SIG-M5 treated with dmso at 0.1 percent for 504 hours (cell line): ENCODE measurements at regions not wholly inside any gene's neighbourhood (a gene's known extent, or its start where the extent isn't known, plus 50 kb on each side); places are given as distances from the start of the nearest gene placed in this dataset.

Experiments used
- DNase-seq: peaks from one replicate; lab custom pipeline; 2025; ENCODE audit not compliant: unreplicated experiment; lab: John Stamatoyannopoulos, UW

DNA sequence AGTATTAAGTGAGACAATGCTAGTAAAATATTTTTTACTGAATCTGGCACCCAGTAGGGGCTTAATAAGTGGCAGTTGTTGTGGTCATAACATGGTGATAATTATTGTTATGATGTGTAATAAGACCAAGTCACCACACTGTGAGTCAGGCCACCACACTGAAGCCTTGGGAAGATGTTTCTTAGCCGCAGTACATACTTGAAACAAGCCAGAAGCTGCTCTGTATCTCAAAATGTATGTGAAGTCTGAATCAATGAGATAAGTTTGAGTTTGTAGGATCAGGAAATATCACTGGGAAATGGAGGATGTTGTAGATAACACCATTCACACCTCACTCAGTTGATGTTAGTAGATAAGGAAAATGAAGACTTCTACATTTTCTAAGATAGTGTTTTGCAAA is 51.3 kb upstream of the PTPN3 start:
- DNase-seq, result no peak

DNA sequence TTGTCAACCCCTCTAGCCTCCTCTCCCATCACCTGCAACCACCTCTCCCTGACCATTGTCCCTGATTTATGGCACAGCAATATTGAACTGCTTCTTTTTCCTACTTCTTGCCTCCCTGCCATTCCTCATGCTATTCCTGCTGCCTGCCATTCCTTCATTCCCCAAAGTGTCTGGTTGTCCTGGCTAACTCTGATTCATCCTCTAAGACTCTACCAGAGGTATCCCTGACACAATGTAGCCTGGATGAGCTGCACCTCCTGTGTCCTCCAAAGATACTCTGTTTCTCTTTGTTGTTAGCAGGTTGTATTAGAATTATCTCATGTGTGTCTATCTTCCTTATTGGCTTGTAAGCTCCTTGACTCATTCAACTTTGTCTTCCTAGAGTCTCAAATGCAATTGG is 53.5 kb upstream of the PTPN3 start:
- DNase-seq, result no peak

DNA sequence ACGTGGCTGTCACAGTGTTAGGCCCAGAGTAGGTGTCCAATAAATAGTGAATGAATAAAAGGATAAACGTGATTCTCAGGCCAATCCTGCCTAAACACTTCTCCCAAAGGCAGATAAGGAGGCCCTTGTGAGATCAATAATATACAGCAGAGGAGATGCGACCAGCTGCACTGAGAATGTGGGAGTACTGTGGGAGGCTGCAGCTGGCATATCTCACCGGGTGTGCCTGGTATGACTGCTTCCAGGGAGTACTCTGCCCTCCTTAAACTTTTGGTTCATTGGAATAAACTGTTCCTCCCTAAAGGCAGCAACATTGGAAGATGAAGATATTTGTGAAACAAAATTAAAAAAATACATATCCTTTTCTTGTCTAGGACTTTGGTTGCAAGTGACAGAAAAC is 57.1 kb upstream of the PTPN3 start:
- no peak for DNase-seq

DNA sequence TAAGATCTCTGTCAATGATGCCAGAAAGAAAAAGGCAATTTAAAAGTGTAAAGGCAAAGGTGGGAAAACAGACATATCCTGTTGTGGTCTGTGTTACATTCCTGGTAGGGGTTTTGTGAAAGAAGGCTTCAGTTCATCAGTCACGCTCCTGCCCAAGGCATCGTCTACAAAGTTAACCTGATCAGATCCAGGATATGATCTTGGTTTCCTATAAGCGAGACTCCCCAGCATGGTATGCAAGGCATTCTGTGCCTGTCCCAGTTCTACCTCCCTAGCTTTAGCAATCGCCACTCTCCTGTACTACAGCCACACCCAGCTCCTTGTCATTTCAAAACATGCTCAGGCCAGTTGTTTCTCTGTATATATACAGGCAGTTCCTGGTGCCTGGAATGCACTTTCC is 58.0 kb upstream of the PTPN3 start:
- peak; percentile 56 for DNase-seq

DNA sequence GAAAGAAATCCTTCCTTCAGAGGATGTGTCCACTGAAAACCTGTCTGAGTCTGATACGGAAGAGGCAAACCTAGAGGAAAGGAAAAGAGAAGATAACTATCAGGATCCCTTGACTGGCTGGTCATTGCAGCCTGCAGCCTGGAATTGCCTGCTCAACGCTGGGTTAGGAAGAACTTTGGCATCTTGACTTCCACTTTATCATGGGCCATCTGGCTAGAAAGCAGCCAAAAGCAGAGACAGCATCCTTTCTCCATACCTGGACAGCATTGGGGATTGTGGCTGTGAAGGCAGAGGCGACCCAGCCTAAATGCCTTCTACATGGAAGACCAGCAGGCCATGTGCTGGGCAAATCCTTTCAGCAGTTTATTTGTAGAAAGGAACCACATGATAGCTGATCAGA is 58.7 kb upstream of the PTPN3 start:
- DNase-seq, result no peak

DNA sequence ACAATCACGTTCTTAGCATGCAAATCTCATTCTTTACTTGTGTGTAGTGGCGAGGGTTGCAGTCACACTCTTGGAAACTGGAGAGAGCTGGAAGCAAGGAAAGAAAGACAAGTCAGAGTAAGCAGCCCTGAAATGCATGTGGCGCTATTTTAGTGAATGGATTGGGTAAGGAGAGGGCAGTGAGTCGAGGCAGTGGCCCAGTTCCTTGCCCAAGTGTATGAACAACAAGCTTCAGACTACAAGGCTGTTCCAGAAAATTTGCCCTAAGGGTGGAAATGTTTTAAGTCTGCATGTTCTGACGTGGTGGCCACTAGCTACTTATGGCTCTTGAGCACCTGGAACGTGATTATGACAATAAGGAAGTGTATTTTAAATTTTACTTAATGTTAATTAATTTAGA is 59.4 kb upstream of the PTPN3 start:
- no peak for DNase-seq

DNA sequence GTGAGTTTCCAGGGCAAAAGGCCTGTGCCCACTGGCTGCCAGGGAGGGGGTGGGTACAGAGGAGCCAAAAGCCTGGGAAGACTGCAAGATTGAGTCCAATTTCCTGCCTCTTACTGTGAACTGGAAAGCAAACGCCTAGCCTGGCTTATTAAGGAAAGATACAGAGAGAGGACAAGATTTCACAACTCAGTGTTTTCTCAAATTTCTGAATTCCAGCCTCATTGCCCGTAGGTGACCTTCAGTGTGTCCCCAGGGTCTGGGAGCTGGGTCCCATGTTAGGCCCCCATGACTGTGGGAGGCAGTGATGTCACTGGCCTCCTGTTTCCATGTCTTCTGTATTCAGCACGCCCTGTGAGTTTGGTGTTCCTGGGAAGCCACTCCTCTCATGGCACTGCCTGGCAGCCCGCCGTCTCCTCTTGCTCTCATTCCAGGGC is 60.6 kb upstream of the PTPN3 start:
- no peak for DNase-seq

DNA sequence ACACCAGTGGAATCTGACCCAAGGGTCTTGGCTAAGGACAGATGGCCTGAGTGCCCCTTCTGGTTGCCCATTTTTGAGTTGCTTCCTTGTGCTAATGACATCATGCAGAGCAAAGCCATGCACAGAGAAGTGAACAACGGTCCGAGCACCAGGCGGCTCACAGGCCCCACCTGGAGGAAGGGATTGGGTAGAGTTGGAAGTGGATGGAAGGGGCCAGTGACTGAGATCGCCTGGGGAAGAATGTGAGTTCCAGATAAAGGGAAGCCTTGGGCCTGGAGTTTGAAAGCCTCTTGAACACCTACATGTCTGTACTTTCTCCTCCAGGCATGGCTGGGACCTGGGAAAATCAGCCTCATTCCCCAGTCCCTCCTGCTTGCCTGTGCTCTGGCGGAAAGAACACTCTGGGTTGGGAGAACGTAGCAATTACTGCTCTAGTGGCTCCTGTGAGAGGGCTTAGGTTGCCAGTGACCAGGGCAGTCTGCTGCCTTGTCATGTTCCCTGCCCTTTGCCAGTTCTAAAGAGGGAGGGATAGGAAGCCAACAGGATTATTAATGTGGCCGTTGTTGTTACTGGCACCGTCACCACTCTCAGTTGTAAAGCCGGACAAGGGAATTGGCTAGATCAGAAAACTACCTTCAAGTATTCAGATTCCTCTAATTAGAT is 62.5 kb upstream of the PTPN3 start:
- peak; percentile 16 for DNase-seq

DNA sequence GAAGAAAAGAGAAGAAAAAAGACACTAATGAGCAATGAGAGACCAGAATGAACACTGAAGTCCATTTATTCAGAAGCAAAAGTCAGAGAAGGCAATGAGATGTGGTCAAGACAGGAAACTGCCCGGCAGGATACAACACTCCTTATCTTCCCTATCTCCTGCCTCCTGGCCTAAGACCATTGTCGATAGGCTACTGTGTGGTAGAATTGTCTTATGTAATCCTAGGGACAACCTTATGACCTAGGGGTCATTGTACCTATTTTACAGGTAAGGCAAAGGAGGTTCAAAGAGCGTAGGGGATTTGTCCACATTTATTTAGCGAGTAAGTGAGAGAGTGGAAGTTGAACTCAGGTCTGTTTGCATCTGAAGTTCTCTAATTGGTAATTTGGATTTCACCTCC is 63.0 kb upstream of the PTPN3 start:
- DNase-seq, result no peak

DNA sequence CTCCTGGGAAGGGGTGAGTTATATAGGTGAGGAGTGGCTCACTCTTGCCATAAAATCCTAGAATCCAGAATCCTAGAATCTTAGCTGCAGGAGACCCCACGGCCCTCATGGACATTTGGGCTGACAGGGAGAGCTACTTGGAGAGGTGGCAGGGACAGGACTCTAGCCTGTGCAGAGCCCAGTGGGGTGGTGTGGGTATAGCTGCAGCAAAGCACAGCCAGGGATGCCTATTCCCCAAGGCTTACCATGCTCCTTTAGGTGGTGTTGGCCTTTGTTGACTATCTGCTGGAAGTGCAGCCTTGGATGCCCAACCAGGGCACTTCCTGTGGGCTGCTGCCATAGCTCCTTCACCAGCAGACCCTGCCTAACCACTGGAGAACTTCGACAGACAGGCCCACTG is 70.0 kb upstream of the PTPN3 start:
- no peak for DNase-seq

DNA sequence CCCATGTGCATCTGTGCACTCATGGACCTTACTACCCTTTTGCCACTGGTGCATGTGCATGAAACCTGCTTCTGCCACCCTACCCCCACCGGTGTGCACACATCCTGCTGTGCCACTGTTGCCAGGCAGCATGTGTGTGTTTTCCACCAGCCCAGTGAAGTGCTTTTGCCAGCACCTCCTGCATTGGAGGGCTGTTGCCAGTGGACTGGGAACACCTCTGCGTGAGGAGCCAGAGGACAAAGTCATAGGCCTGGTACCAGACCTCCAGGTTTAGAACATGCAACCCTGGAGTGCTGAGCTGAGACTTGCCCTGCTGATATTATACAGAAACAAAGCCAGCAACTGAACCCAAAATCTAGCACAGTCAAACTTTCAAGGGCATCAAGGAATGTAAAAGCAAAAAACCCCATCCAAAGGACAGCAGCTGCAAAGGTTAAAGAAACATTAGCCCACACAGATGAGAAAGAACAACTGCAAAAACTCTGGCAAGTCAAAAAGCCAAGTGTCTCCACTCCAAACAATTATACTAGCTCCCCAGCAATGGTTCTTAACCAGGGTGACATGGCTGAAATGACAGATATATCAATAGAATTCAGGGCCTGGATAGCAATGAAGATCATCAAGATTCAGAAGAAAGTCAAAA is 70.6 kb upstream of the PTPN3 start:
- DNase-seq, result no peak

DNA sequence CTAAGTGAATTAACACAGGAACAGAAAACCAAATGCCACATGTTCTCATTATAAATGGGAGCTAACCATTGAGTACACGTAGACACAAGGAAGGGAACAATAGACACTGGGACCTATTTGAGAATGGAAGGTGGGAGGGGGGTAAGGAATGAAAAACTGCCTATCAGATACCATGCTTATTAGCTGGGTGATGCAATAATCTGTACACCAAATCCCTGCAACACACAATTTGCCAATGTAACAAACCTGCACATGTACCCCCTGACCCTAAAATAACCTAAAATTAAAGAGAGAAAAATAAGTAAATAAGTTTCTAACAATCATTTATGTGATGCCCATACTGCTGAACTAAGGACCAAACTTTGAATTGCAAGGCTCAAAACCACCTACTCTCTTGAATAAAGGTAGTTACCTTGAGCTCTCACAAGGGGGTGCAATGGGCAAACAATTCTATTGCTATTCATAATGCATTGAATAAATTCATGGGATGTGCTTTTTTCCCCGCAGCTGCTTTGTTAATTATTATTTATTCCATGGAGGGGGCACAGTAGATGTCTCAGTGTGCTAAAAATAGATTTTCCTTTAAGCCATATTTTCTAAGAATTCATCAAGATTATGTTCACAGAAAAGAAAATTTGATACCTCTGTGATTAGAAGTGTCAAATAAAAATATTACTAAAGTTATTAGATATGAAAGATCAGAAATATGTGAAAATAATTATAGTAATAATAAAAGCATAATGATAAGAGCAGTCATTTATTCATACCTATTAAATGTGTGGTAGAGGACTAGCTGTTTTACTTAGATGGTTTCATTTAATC is 76.2 kb upstream of the PTPN3 start:
- DNase-seq, result peak; percentile 41

DNA sequence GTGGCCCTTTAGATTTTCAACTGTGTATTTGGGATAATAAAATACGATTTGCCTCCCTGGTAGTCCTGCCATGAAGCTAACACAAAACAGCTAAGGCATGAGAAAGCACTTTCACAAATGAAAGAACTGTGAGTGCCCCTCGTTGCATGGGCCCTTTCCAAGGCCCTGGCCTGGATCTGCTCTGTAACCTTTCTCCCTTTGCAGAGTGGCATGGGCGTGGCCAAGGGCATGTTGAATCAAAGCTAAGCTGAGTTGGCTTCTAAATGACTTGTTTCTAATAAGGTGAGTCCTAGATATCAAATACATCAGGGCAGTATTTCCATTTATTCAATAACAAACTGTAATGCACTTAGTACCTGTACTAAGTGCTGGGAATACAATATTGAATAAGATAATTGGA is 78.7 kb upstream of the PTPN3 start:
- DNase-seq, result no peak

DNA sequence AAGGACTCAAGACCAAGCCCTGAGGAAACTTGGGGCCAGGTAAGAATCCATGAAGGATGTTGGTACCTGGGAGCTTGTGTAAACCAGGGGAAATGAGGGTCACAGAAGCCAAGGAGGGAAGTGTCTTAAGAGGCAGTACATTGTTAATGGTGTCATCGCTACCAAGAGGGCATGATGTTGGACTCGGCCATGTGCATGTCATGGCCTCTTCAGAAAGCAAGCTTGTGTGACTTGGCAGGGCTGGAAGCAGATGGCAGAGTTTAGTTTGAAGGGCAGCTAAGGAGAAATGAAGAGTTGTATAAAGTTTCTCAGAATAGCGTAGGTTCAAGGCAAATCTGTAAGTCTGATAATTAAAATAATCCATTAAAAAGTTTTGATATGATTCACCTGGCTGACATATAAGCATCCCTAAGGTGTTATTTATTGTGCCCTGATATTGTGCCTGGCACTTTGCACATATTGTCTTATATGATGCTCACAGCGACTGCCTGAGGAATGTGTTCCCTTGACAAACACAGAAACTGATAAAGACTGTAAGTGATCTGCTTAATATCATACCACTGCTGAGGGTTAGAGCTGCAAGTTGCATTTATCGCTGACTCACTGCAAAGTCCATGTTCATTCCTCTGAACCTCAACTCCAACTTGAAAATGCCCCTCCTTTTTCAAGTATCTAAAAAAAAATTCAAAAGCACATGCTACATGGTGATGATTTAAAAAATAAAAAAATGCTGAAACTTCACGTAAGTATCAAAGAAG is 81.3 kb upstream of the PTPN3 start:
- DNase-seq, result no peak

DNA sequence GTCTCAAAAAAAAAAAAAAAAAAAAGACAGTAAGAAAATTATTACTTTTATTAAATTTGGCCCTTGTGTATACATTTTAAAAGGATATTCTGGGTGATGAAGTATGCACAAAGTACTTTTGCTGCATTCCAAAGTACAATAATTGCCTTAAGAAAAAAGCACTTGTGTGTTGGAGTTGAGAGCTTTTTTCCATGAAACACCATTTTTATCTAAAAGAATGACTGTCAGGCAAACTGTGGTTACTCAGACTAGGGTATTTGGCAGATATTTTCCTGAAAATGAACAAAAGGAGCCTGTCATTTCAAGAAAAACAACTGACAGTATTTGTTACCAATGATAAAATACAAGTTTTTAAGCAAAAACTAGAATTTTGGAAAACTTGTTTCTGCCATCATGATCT is 84.3 kb upstream of the PTPN3 start:
- no peak for DNase-seq

DNA sequence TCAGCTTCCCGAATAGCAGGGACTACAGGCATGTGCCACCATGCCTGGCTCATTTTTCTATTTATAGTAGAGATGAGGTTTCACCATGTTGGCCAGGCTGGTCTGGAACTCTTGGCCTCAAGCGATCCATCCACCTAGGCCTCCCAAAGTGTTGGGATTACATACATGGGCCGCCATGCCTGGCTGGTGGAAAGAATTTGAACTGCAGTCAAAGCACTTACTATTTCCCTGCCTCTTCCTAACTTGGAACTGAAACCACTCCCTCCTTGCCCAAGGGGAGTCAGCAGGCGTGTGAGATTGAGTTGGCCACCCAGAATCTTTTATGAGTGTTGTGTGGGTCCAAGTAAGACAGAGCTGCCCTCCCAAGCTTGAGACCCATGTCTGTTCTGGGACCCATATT is 86.1 kb upstream of the PTPN3 start:
- no peak for DNase-seq

DNA sequence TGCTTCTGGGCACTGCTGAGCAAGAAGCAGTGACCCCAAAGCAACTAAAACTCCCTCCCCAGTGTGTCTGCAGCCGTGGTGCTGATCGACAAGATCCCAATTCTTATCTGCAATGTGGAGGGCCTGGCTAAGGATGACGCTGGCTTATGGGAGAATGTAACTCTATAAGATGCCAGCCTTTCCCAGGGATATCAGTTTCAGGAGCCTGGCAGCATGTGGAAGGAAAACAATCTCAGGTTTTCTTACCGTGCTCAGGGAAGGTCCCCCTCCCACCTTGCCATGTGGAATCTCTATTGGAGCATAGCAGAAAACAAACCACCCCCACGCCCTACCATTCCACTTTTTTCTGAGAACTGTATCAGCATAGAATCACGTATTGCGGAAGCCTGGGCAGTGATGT is 87.7 kb upstream of the PTPN3 start:
- no peak for DNase-seq

DNA sequence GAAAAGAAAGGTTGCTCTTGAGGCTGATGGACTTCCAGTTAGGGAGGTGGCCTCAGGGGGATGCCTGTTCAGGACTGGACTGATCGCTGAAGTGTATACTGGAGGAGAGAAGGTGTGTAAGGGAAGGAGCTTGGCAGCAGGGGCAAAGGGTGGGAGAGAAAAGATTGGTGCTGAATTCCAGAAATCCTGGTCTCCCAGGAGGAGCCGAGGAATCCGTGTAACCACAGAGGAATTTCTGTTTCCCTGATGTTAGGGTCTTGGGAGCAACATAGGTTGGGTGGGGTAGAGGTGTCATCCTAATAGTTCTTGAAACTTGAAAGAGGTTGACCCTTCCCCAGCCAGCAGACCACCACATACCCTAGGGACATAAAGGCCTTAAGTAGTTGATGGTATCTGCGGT is 88.9 kb upstream of the PTPN3 start:
- no peak for DNase-seq

DNA sequence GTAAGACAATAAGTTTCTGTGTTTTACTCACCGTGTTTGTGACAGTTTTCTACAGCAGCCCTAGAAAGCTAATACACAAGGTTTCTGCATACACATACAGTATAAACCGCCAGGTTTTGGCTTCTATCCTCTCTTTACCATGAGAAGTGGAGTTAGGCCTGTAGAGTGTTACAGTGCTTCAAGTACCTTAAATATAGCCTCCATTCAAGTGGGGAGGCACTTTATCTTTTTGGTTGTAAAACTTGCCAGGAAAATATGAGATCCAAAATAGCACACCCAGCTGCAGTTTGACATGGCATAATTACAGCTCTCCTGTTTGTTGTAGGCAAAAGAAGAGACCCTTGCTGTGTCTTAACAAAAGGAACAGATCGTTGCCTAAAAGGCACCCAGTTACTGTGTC is 90.3 kb upstream of the PTPN3 start:
- DNase-seq, result no peak

DNA sequence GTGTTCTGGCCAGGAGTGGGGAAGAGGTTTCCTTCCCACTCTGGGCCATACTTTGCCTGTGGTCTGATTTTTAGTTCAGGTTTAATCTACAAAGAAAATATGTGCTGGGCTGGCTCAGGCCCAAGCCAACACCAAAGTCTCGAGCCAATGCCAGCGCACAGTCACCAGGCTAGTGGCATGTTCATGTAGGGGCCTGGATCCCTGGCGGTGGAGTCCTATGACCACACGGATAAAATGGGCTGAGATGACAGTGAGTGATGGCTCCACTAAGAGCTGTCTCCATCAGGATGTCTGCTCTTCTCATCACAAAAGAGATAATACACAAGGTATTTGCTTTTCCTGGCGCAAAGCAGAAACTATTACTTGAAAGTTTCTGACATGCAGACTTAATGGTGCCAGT is 92.9 kb upstream of the PTPN3 start:
- no peak for DNase-seq

DNA sequence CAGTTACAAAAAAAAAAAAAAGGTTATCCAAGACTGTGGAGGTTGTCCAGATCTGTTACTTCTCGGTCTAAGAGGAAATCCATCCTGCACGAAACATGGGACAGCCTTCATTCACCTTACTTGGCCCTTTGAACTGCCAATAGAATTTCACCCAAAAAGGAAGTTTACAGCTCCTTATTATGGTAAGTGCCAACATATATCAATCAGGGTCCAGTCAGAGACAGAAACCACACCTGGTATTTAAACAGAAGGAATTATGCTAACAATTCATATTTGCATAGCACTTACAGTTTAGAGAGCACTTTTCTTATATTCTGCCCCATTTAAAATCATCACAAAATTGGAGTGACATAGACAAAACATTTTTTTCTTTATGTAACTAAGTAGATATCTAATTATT is 93.6 kb upstream of the PTPN3 start:
- no peak for DNase-seq

DNA sequence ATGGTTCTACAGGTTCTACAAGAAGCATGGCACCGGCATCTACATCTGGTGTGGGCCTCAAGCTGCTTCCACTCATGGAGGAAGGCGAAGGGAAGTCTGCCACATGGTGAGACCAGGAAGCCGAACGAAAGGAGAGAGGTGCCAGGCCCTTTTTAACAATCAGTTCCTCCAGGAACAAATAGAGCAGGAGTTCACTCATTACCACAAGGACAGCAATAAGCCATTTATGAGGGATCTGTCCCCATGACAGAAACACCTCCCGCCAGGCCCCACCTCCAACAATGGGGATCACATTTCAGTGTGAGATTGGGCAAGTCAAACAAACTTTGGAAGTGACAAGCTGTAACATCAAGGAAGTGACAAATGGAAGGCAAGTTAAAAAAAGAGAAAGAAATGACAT is 95.5 kb upstream of the PTPN3 start:
- no peak for DNase-seq
